ENCODE measurements at regions not wholly inside any gene's neighbourhood (a gene's known extent, or its start where the extent isn't known, plus 50 kb on each side); places are given as distances from the start of the nearest gene placed in this dataset.

GRCh38 chr14:76664790-76665189 lies 96.5 kb upstream of the VASH1 start:
- TF ChIP-seq CTCF (IDR thresholded peaks at IDR 0.05; ENCODE audit: poor library complexity, severe bottlenecking) = no peak
- TF ChIP-seq REST (IDR thresholded peaks at IDR 0.05; ENCODE audit: borderline replicate concordance) = no peak
- no peak for TF ChIP-seq POLR2AphosphoS5 (IDR thresholded peaks at IDR 0.05)
- TF ChIP-seq EZH2 (IDR thresholded peaks at IDR 0.05; ENCODE audit: borderline replicate concordance, insufficient read depth, low read length, poor library complexity, severe bottlenecking) = no peak
- TF ChIP-seq SMC3 (conservative IDR thresholded peaks at IDR 0.05; ENCODE audit: poor library complexity) = no peak

Measured in neural cell (in vitro differentiated cells).